WI38 (cell line): ENCODE measurements at regions not wholly inside any gene's neighbourhood (a gene's known extent, or its start where the extent isn't known, plus 50 kb on each side); places are given as distances from the start of the nearest gene placed in this dataset.

Experiments
- H3K4me3 ChIP-seq: 2 replicates; pipeline ENCODE4 v1.5.1; 2011; ENCODE audit warnings: low read depth, mild to moderate bottlenecking, control low read depth, low read length
- TF ChIP-seq, protein P1 (sequence below): IDR thresholded peaks from 2 replicates; pipeline ENCODE4 v1.5.1; 2012; ENCODE audit warnings: low read depth, mild to moderate bottlenecking, control low read depth, low read length

DNA sequence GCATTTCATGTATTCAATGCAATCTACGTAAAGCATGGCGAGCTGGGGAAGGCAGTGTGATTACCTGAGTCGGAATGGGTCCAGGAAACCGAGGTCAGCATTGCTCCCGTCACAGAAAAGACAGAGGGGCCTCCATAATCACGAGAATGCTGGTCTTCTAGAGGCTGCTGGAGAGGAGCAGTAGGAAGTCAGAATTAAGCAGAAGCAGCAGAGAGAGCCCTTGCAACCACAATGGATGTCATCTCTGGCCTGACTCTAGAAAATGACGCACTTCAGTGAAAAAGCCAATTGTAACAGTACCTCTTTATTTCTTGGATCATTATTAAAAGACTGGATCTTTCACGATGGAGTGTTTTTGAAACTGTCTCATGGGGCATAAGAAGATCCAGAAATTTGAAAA, 69.5 kb upstream of the FOXN3 start:
- TF ChIP-seq, protein P1, sequence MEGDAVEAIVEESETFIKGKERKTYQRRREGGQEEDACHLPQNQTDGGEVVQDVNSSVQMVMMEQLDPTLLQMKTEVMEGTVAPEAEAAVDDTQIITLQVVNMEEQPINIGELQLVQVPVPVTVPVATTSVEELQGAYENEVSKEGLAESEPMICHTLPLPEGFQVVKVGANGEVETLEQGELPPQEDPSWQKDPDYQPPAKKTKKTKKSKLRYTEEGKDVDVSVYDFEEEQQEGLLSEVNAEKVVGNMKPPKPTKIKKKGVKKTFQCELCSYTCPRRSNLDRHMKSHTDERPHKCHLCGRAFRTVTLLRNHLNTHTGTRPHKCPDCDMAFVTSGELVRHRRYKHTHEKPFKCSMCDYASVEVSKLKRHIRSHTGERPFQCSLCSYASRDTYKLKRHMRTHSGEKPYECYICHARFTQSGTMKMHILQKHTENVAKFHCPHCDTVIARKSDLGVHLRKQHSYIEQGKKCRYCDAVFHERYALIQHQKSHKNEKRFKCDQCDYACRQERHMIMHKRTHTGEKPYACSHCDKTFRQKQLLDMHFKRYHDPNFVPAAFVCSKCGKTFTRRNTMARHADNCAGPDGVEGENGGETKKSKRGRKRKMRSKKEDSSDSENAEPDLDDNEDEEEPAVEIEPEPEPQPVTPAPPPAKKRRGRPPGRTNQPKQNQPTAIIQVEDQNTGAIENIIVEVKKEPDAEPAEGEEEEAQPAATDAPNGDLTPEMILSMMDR = no peak
- H3K4me3 ChIP-seq = no peak overlapping the region

DNA sequence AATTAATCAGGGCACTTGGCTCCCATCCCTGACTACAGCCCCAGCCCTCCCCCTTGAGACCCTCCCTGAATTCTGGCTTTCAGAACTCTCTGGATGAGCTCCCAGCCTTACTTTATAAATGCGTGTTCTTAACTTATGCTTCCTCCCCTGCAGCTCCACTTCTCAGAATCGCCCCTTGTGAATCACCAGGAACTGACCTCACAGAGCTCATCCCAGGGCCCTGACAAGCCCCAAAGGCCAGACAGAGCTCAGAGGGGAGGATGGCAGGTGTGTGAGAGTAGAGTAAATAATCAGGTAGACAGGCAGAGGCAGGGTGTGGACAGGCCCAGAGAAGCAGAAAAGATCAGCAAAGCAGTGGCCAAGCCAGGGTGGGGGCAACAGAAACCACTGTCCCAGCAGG, 68.2 kb upstream of the FOXN3 start:
- no peak overlapping the region for H3K4me3 ChIP-seq
- TF ChIP-seq, protein P1 = no peak

DNA sequence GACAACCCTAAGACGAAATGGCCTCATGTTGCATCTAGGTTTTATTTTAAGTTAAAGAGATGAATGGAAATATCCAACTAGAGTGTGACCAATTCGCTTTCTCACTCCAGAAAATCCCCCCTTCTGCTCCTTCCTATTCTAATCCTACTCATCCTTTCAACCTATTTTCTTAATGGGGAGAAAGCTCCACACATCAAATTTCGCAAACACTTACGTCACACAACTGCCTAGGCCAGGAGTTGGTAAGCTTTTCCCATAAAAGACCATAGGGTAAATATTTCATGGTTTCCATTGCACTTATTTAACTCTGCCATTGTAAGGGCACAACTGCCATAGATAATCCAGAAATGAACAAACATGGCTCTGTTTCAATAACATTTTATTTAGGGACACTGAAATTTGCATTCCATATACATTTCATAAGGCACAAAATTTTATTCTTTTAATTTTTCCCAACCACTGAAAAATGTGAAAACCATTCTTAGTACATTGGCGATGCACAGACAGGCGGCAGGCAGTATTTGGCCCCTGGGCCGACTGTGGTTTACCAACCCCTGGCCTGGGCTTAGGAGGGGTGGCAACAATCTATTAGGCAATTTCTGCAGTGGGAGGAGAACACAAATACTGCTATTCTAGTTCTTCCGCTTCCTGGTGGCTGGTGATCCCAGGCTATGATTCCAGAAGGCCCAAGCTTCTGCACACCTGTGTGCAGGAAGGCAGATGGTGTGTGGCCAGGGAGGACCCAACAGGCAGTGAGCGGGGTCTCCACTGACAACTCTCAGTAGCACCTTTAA, 67.2 kb upstream of the FOXN3 start:
- TF ChIP-seq, protein P1 = no peak
- H3K4me3 ChIP-seq = no peak overlapping the region

DNA sequence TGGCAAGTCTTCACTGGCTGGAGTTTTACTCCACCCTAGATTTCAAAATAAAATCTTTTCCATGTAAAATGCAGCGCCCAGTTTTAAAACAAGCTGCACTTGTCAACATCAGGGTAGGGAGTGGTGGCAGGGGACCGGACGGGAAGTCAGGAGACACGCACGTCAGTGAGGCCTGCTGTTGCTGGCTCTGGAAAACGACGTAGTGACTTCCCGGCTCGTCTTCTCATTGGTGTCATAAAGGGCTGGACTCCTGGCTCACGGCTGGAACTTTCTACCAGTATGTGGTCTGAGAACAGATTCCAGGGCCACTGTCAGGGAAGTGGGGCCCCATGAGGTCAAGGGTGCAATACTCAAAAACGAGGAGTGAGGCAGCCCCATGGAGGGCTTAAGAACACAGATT, 64.2 kb upstream of the FOXN3 start:
- H3K4me3 ChIP-seq = no peak overlapping the region
- TF ChIP-seq, protein P1 = no peak

DNA sequence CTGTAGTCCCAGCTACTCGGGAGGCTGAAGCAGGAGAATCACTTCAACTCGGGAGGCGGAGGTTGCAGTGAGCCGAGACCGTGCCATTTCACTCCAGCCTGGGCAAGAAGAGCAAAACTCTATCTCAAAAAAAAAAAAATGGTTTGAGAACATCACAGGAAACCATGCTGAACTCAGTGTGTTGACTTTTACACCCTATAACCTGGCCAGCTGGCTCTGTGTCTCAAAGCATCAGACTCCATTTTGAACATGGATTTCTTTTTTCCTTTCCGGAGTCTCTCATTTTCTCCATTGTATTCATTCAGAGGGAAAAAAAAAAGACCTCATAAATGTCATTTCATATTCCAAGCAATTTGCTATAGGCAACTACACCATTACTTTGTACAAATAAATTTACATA, 63.2 kb upstream of the FOXN3 start:
- TF ChIP-seq, protein P1 = no peak
- no peak overlapping the region for H3K4me3 ChIP-seq

DNA sequence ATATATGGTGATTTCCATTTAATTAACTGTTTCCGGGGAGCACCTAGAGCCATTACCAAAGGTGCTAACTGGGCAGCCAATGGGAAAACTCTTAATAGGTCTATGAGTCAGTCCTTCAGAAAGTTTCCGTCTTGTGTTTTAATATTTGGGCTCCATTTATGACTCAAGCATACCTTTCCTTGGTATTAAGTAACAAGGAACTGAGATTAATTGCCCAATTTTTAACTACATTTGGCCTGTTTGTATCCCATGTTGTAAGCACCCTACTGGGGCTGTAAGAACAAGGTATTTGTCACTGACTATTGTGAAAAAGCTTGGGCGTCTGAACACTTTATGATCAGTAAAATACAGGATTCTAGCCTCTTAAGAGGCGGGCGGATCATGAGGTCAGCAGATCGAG, 62.8 kb upstream of the FOXN3 start:
- TF ChIP-seq, protein P1 = no peak
- no peak overlapping the region for H3K4me3 ChIP-seq

DNA sequence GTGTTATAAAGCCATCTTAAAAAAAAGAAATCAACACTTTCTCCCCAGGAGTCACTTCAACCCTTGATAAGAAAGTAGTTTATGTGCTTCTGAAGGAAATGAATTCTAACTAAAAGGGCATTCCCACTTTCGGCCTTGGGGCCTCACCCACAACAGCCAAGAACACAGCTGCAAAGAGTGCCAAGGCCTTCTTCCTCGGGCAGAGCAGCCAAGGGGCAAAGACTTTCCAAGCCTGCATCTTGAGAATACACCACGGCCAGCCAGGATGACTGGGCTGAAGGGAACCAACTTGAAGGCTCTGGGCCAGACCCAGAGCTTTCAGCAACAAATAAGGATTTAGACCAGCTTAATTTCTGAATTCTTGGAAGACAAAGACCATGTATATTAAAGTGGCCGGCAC, 60.4 kb upstream of the FOXN3 start:
- TF ChIP-seq, protein P1 = no peak
- H3K4me3 ChIP-seq = no peak overlapping the region
